KBM-7 (cell line): ENCODE measurements at regions not wholly inside any gene's neighbourhood (a gene's known extent, or its start where the extent isn't known, plus 50 kb on each side); places are given as distances from the start of the nearest gene placed in this dataset.
"Not testable (repeated sequence)": the region's sequence is repeated elsewhere in the genome, so short reads cannot be mapped to it uniquely, and the experiment has no call there.

ENCODE experiments used
- DNase-seq: peaks from one replicate; pipeline ENCODE4 v3.0.0-alpha.2; 2015
- in situ Hi-C: fragments of 300-500 bp; cut with MboI; formaldehyde crosslinking; loops from 2 replicates; pipeline ENCODE4 v1.14.3; 2020; ENCODE audit warnings: low sequenced_read_pairs, low pct_unique_long_range_greater_than_20kb, mixed read lengths

GRCh38 chr1:102821707-102822106 is 286.6 kb downstream of the COL11A1 start:
- in situ Hi-C loops, result no loop called here
- DNase-seq, result no peak

GRCh38 chr1:102800406-102800805 is 307.9 kb downstream of the COL11A1 start:
- in situ Hi-C loops, result no loop called here
- DNase-seq, result no peak

- no peak for DNase-seq
- in situ Hi-C loops, result no loop called here
These were observed 308.8 kb downstream of the COL11A1 start for GRCh38 chr1:102799496-102799895.

- DNase-seq, result no peak
- in situ Hi-C loops, result no loop called here
These were observed 309.6 kb downstream of the COL11A1 start for GRCh38 chr1:102798718-102799117.

GRCh38 chr1:102796429-102796828 is 311.9 kb downstream of the COL11A1 start:
- DNase-seq, result no peak
- in situ Hi-C loops, result no loop called here

- in situ Hi-C loops, result no loop called here
- no peak for DNase-seq
These were observed 317.3 kb downstream of the COL11A1 start for GRCh38 chr1:102790997-102791396.

- in situ Hi-C loops, result not testable (repeated sequence)
These were observed 318.4 kb downstream of the COL11A1 start for GRCh38 chr1:102789951-102790350.

GRCh38 chr1:102783487-102783886 is 324.8 kb downstream of the COL11A1 start:
- in situ Hi-C loops, result no loop called here
- DNase-seq, result no peak

More at GRCh38 chr1:102789951-102790350, 318.4 kb downstream of the COL11A1 start:
- not testable (repeated sequence) for DNase-seq

- DNase-seq, result no peak
- in situ Hi-C loops, result no loop called here
These were observed 326.2 kb downstream of the COL11A1 start for GRCh38 chr1:102782144-102782543.

- in situ Hi-C loops, result no loop called here
- DNase-seq, result no peak
These were observed 332.3 kb downstream of the COL11A1 start for GRCh38 chr1:102776071-102776470.

GRCh38 chr1:102772831-102773230 is 335.5 kb downstream of the COL11A1 start:
- in situ Hi-C loops, result no loop called here
- DNase-seq, result no peak

GRCh38 chr1:102758418-102758817 is 349.9 kb downstream of the COL11A1 start:
- no peak for DNase-seq
- in situ Hi-C loops, result no loop called here

- DNase-seq, result no peak
- in situ Hi-C loops, result no loop called here
These were observed 351.0 kb downstream of the COL11A1 start for GRCh38 chr1:102757363-102757762.

GRCh38 chr1:102751111-102751510 is 357.2 kb downstream of the COL11A1 start:
- DNase-seq, result no peak
- in situ Hi-C loops, result no loop called here

GRCh38 chr1:102742426-102742825 is 365.9 kb downstream of the COL11A1 start:
- in situ Hi-C loops, result no loop called here
- no peak for DNase-seq

- DNase-seq, result no peak
- in situ Hi-C loops, result no loop called here
These were observed 374.7 kb downstream of the COL11A1 start for GRCh38 chr1:102733491-102734236.

- in situ Hi-C loops, result no loop called here
- DNase-seq, result no peak
These were observed 375.4 kb downstream of the COL11A1 start for GRCh38 chr1:102732927-102733326.

- DNase-seq, result no peak
- in situ Hi-C loops, result no loop called here
These were observed 381.9 kb downstream of the COL11A1 start for GRCh38 chr1:102726417-102726816.

GRCh38 chr1:102724741-102725140 is 383.6 kb downstream of the COL11A1 start:
- in situ Hi-C loops, result no loop called here

GRCh38 chr1:102715150-102715549 is 393.2 kb downstream of the COL11A1 start:
- DNase-seq, result no peak
- in situ Hi-C loops, result no loop called here

More at GRCh38 chr1:102724741-102725140, 383.6 kb downstream of the COL11A1 start:
- DNase-seq, result no peak

- in situ Hi-C loops, result no loop called here
- no peak for DNase-seq
These were observed 408.8 kb downstream of the COL11A1 start for GRCh38 chr1:102699524-102699923.
